ENCODE measurements at regions not wholly inside any gene's neighbourhood (a gene's known extent, or its start where the extent isn't known, plus 50 kb on each side); places are given as distances from the start of the nearest gene placed in this dataset.

- DNase-seq (ENCODE audit: low spot score in 2 of 2) = no peak
- no peak overlapping the region for H3K27ac Mint-ChIP-seq
- H3K9me3 Mint-ChIP-seq = peaks cover 12% of the 10 kb centered on the region
- ATAC-seq (ENCODE audit: low read depth) = no peak
- H3K27me3 Mint-ChIP-seq = peaks cover 6% of the 10 kb centered on the region
- no peaks in the 10 kb centered on the region for H3K4me1 Mint-ChIP-seq
- no peak overlapping the region for H3K4me3 Mint-ChIP-seq
- H3K36me3 Mint-ChIP-seq = no peaks in the 10 kb centered on the region
These were observed 245.2 kb downstream of the CDCA7 start for GRCh38 chr2:173599821-173600359.

DNA sequence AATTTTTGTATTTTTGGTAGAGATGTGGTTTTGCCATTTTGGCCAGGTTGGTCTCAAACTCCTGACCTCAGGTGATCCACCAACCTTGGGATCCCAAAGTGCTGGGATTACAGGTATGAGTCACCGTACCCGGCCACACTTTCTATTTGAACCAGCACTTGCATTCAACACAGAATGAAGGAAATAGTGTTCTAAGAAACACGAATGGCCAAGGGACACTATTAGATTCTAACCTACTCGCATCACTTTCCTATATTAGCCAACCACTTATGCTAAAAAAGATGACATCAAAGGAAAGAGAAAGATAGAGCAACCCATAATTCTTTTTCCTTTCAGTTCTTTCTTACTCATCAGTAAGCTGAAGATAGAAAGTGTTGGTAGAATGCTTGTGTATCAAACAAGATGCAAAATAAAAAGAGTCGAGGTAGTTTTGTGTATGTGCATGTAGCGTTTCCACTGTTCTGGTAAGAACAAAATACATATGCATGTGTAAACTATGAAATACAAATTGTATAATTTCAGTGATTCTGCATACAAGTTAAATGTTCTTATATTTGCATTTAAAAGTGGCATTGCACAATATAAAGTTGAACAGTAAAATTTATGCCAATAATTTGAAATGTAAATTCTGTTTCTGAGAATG is 247.6 kb downstream of the CDCA7 start:
- Mint-ChIP-seq H3K27me3 (peaks cover 8% of the 10 kb centered on the region), H3K4me1 (no peaks in the 10 kb centered on the region), H3K27ac (no peak overlapping the region), H3K4me3 (no peak overlapping the region), H3K36me3 (no peaks in the 10 kb centered on the region), H3K9me3 (peaks cover 12% of the 10 kb centered on the region)
- DNase-seq (ENCODE audit: low spot score in 2 of 2) (no peak), ATAC-seq (ENCODE audit: low read depth) (no peak)

- Mint-ChIP-seq H3K27ac (no peak overlapping the region), H3K36me3 (no peaks in the 10 kb centered on the region), H3K4me1 (no peaks in the 10 kb centered on the region), H3K4me3 (no peak overlapping the region), H3K27me3 (peaks cover 11% of the 10 kb centered on the region), H3K9me3 (peaks cover 6% of the 10 kb centered on the region)
- ATAC-seq (ENCODE audit: low read depth) = no peak
- no peak for DNase-seq (ENCODE audit: low spot score in 2 of 2)
These were observed 251.3 kb downstream of the CDCA7 start for GRCh38 chr2:173605994-173606393.

- no peak for ATAC-seq (ENCODE audit: low read depth)
- Mint-ChIP-seq H3K36me3 (no peaks in the 10 kb centered on the region), H3K9me3 (peaks cover 5% of the 10 kb centered on the region), H3K27ac (no peak overlapping the region), H3K4me3 (no peak overlapping the region), H3K27me3 (peaks cover 14% of the 10 kb centered on the region), H3K4me1 (no peaks in the 10 kb centered on the region)
- no peak for DNase-seq (ENCODE audit: low spot score in 2 of 2)
These were observed 252.1 kb downstream of the CDCA7 start for GRCh38 chr2:173606619-173607248.

- ATAC-seq (ENCODE audit: low read depth) (no peak), DNase-seq (ENCODE audit: low spot score in 2 of 2) (no peak)
- Mint-ChIP-seq H3K27me3 (peaks cover 17% of the 10 kb centered on the region), H3K27ac (no peak overlapping the region), H3K9me3 (peaks cover 4% of the 10 kb centered on the region), H3K4me1 (no peaks in the 10 kb centered on the region), H3K4me3 (no peak overlapping the region), H3K36me3 (no peaks in the 10 kb centered on the region)
These were observed 253.1 kb downstream of the CDCA7 start for GRCh38 chr2:173607606-173608311.

DNA sequence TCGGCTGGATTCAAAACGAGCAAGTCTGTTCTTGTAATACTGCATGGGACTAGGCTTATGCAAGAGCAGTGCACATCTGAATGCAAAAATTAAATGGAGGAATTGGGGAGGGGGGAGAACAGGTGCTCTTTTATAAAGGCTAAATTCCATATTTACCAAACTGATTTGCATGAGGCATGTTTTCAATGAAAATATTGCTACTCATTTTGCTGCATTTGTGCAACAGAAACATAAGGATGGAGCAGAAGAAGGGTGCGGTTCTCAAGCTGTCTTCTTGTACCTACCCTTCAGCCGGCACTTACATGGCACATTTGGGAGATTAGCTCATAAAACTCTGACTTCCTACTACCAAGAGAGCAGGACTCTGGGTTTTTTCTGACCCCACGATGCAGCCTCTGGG is 256.4 kb downstream of the CDCA7 start:
- DNase-seq (ENCODE audit: low spot score in 2 of 2) (no peak), ATAC-seq (ENCODE audit: low read depth) (no peak)
- Mint-ChIP-seq H3K4me1 (no peaks in the 10 kb centered on the region), H3K27me3 (peaks cover 15% of the 10 kb centered on the region), H3K4me3 (no peak overlapping the region), H3K27ac (no peak overlapping the region), H3K9me3 (peaks cover 2% of the 10 kb centered on the region), H3K36me3 (no peaks in the 10 kb centered on the region)

DNA sequence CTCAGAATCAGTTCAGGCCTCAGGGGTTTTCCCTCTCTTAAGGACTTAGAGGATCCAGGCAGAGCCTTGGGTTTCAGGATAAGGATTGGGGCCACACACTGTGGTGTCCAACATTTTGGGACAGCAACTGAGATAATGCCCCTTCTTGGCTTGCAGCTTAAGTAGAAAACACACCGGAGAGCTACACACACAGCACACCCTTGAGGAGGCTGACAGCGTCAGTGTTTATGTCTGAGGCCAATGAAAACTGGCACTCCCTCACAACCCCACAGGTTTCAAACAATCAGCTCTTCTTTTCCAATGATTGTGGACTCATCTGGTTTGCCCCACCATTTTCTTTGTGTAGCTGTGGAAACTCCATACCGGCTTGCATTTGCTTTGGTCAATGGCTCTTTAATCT is 257.7 kb downstream of the CDCA7 start:
- H3K4me1 Mint-ChIP-seq = no peaks in the 10 kb centered on the region
- H3K27me3 Mint-ChIP-seq = peaks cover 14% of the 10 kb centered on the region
- peaks cover 5% of the 10 kb centered on the region for H3K9me3 Mint-ChIP-seq
- no peak overlapping the region for H3K4me3 Mint-ChIP-seq
- no peak for ATAC-seq (ENCODE audit: low read depth)
- no peaks in the 10 kb centered on the region for H3K36me3 Mint-ChIP-seq
- DNase-seq (ENCODE audit: low spot score in 2 of 2) = no peak
- H3K27ac Mint-ChIP-seq = no peak overlapping the region

DNA sequence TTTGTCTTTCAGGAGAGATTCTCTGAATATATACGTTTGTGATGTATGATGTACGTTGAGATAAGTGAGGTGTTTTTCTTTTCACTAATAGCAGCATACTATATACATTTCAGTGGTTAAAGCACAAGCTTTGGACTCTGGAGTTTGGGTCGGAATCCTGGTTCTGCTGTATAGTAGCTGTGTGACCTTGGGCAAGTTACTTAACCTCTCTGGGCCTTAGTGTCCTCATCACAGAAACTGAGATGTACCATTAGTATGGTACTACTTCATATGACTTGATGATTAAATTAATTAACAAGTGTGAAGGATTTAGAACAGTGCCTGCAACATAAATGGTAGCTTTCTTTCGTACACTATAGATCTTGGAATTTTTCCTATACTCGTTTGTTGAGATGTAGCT is 258.7 kb downstream of the CDCA7 start:
- H3K27ac Mint-ChIP-seq = no peak overlapping the region
- H3K4me1 Mint-ChIP-seq = no peaks in the 10 kb centered on the region
- ATAC-seq (ENCODE audit: low read depth) (no peak), DNase-seq (ENCODE audit: low spot score in 2 of 2) (no peak)
- H3K27me3 Mint-ChIP-seq = peaks cover 15% of the 10 kb centered on the region
- H3K36me3 Mint-ChIP-seq = no peaks in the 10 kb centered on the region
- no peak overlapping the region for H3K4me3 Mint-ChIP-seq
- H3K9me3 Mint-ChIP-seq = peaks cover 4% of the 10 kb centered on the region

DNA sequence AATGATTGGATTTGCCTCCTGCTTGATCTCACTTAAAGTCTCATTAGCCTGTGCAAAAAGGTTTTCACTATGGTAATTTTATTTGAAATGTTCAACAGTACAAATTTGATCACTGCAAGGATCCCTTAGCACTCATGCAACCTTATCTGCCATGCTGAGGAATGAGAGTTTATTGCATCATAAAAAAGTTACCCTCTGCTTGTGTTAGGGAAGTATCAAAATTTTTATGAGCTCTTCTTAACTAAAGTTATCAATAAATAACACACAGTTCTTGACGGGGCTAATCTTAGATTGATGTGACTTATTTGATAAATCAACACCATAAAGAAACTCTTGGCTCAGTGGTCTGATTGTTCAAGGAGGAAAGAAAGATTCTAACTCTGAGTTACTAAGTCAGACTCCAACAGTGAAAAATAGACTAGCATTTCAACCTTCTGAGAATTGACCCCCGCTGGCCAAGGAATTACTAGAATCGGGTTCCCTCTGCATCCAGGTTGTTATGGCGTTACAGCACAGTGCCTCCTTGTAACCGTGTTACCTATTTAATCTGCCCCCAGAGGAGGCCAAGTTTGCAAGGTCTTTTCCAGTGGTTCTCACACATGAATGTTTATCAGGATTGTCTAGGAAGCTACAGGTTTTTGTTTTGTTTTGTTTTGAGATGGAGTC is 259.7 kb downstream of the CDCA7 start:
- Mint-ChIP-seq H3K4me1 (no peaks in the 10 kb centered on the region), H3K27ac (no peak overlapping the region)
- no peak for ATAC-seq (ENCODE audit: low read depth)

GRCh38 chr2:173623438-173624319 is 269.0 kb downstream of the CDCA7 start:
- Mint-ChIP-seq H3K4me1 (no peaks in the 10 kb centered on the region), H3K9me3 (no peaks in the 10 kb centered on the region), H3K4me3 (no peak overlapping the region), H3K27ac (no peak overlapping the region), H3K36me3 (no peaks in the 10 kb centered on the region), H3K27me3 (peaks cover 17% of the 10 kb centered on the region)
- ATAC-seq (ENCODE audit: low read depth) (no peak), DNase-seq (ENCODE audit: low spot score in 2 of 2) (no peak)

More for the DNA sequence above, 259.7 kb downstream of the CDCA7 start:
- DNase-seq (ENCODE audit: low spot score in 2 of 2) = no peak
- peaks cover 4% of the 10 kb centered on the region for H3K9me3 Mint-ChIP-seq
- peaks cover 13% of the 10 kb centered on the region for H3K27me3 Mint-ChIP-seq
- H3K4me3 Mint-ChIP-seq = no peak overlapping the region
- no peaks in the 10 kb centered on the region for H3K36me3 Mint-ChIP-seq

- H3K9me3 Mint-ChIP-seq = no peaks in the 10 kb centered on the region
- DNase-seq (ENCODE audit: low spot score in 2 of 2) (no peak), ATAC-seq (ENCODE audit: low read depth) (no peak)
- H3K27me3 Mint-ChIP-seq = peaks cover 17% of the 10 kb centered on the region
- no peaks in the 10 kb centered on the region for H3K4me1 Mint-ChIP-seq
- no peak overlapping the region for H3K4me3 Mint-ChIP-seq
- H3K36me3 Mint-ChIP-seq = no peaks in the 10 kb centered on the region
- H3K27ac Mint-ChIP-seq = no peak overlapping the region
These were observed 270.6 kb downstream of the CDCA7 start for GRCh38 chr2:173625315-173625714.

DNA sequence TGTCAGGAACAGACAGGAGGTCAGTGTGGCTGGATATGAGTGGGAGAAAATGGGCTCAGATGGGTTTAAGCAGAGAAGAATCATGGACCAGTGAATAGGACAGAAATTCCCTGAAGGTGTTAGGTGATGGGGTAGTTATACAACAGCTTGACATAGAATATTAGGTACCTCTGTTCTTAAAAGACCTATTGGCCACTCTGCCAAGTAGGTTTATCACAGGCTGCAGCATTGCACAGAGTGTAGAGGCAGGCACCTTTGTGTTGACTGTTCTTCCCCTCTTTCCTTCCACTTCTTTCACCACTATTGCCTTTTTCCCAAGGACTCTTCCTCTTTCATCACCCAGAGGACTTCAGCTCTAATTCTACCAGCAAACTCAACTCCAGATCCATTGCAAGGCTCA is 274.4 kb downstream of the CDCA7 start:
- H3K9me3 Mint-ChIP-seq = no peaks in the 10 kb centered on the region

DNA sequence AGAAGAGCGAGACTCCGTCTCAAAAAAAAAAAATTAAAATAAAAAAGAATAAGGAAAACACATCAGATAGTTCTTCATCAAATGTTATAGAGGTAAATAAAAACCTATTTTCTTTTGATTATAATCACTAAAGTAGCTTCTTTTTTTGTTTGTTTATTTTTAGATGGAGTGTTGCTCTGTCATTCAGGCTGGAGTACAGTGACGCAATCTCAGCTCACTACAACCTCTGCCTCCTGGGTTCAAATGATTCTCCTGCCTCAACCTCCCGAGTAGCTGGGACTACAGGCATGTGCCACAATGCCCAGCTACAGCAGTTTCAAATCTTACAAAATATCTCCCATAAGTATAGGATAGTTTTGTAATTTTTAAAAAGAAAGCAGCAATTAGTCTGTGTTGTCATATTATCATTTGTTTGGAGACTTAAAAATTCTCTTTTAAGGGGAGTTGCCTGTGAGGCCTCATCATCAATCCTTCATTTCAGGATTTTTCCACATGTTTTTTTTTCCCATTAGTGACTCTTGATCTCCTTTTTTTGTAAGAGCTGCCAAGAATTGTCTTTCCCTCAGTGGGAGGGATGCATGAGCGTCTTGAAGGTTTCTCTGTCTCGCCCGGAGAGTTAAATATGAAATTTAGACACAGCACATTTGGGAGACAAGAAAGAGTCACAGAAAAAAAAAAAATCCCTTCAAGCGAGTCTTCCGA is 275.9 kb downstream of the CDCA7 start:
- H3K27me3 Mint-ChIP-seq = peaks cover 13% of the 10 kb centered on the region
- H3K4me1 Mint-ChIP-seq = no peaks in the 10 kb centered on the region
- no peaks in the 10 kb centered on the region for H3K36me3 Mint-ChIP-seq
- no peak overlapping the region for H3K4me3 Mint-ChIP-seq
- DNase-seq (ENCODE audit: low spot score in 2 of 2) (no peak), ATAC-seq (ENCODE audit: low read depth) (no peak)
- H3K9me3 Mint-ChIP-seq = no peaks in the 10 kb centered on the region
- no peak overlapping the region for H3K27ac Mint-ChIP-seq

More for the DNA sequence above, 274.4 kb downstream of the CDCA7 start:
- Mint-ChIP-seq H3K4me1 (no peaks in the 10 kb centered on the region), H3K36me3 (no peaks in the 10 kb centered on the region), H3K4me3 (no peak overlapping the region), H3K27ac (no peak overlapping the region), H3K27me3 (peaks cover 13% of the 10 kb centered on the region)
- ATAC-seq (ENCODE audit: low read depth) (no peak), DNase-seq (ENCODE audit: low spot score in 2 of 2) (no peak)
